Heart right ventricle (tissue), 16 donors: ENCODE measurements at regions not wholly inside any gene's neighbourhood (a gene's known extent, or its start where the extent isn't known, plus 50 kb on each side); places are given as distances from the start of the nearest gene placed in this dataset.

Experiments used
- ATAC-seq, 8 donors: fragments of 200-7000 bp; cut with Tn5 transposase; one replicate each; pipeline ENCODE4 v1.9.1; 2020; ENCODE audit warnings: mild to moderate bottlenecking in 8 of 8, moderate library complexity in 8 of 8, moderate number of reproducible peaks in 1 of 8
- DNase-seq, 2 donors: peaks; one replicate each; pipeline ENCODE4 v3.0.0-alpha.2; 2020
- H3K27ac ChIP-seq, 10 donors: fragments of 200-600 bp; sonication (generic) in 2 of 10; one replicate each; pipeline versions ENCODE4 v1.5.0 to v1.8.0; 2020 to 2022; ENCODE audit warnings: mild to moderate bottlenecking in 3 of 10
- H3K27me3 ChIP-seq, 7 donors: fragments of 200-600 bp; one replicate each; pipeline ENCODE4 v1.8.0; 2021 to 2022; ENCODE audit warnings: mild to moderate bottlenecking in 2 of 7
- H3K36me3 ChIP-seq, 9 donors: fragments of 200-600 bp; sonication (generic) in 1 of 9; one replicate each; pipeline versions ENCODE4 v1.5.0 to v1.8.0; 2020 to 2022; ENCODE audit warnings: mild to moderate bottlenecking in 2 of 9
- H3K4me1 ChIP-seq, 9 donors: fragments of 200-600 bp; sonication (generic) in 1 of 9; one replicate each; pipeline versions ENCODE4 v1.5.0 to v1.8.0; 2020 to 2022; ENCODE audit warnings: mild to moderate bottlenecking in 4 of 9
- H3K4me3 ChIP-seq, 10 donors: fragments of 200-600 bp; sonication (generic) in 2 of 10; one replicate each; pipeline versions ENCODE4 v1.5.0 to v1.8.0; 2020 to 2022; ENCODE audit warnings: mild to moderate bottlenecking in 7 of 10, moderate library complexity in 2 of 10
- H3K9me3 ChIP-seq, 11 donors: fragments of 200-600 bp in 10 of 11; sonication (generic) in 2 of 11; one replicate each; pipeline versions ENCODE4 v1.5.0 to v1.8.0; 2013 to 2022; ENCODE audit warnings: mild to moderate bottlenecking in 2 of 11, control low read depth in 1 of 11, moderate library complexity in 1 of 11
- WGBS, 2 donors: extraction: QIAGEN DNeasy Blood & Tissue Kit; methylation state at CpG; one replicate each; pipeline ENCODE4 v1.1.7; 2013; ENCODE audit warnings: inconsistent platforms in 1 of 2; 5-methylcytosine and 5-hydroxymethylcytosine counted together
- intact Hi-C, 10 donors: fragments of 100-400 bp; cut with DNase I; formaldehyde crosslinking; loops; one replicate each; pipeline versions ENCODE4 v1.11.1 to v1.14.2; 2022
- TF ChIP-seq, protein P1 (sequence below), 9 donors: fragments of 200-600 bp; sonication (generic) in 2 of 9; IDR thresholded peaks; one replicate each; pipeline versions ENCODE4 v1.5.0 to v1.8.0; 2021 to 2022; ENCODE audit warnings: antibody characterized with exemption in 9 of 9, mild to moderate bottlenecking in 5 of 9, moderate library complexity in 1 of 9
- donor health status: Arrhythmogenic right ventricular cardiomyopathy.
- donor health status: ischemic (EF 13 %, LVEDD 7.1; RV severe dilation, severe dysfunction).
- donor health status: healthy with polysubstance abuse.
- donor health status: DM: no; HTN: yes; CAD: no.
- donor health status: DM: no; HTN: no; CAD: no.
- donor health status: ischemic (EF 25% LVEDD 6.9; RV normal size, moderate dysfunction).
- donor health status: ischemic (EF 25% LVEDD 5.7; RV mildly dilated, moderate dysfunction).
- donor health status: healthy.
- donor health status: DM: yes; HTN: yes; CAD: no.
- donor health status: Ischemic cardiomyopathy.
- donor health status: ischemic (EF 35%, LVEDD 5.7; RV mildly dilated, moderate dysfunction).
- donor health status: nonischemic (EF 11% LVEDD 7.7; RV severe dilation, severe dysfunction).
- donor health status: DM: yes; HTN: yes; CAD: no.
- donor health status: PGD.
- donor health status: ischemic (EF 29% LVEDD 5.4; RV normal size, mild dysfunction).
- donor health status: nonischemic (EF 23%, LVEDD 6.1; RV moderate dilation, normal function).

DNA sequence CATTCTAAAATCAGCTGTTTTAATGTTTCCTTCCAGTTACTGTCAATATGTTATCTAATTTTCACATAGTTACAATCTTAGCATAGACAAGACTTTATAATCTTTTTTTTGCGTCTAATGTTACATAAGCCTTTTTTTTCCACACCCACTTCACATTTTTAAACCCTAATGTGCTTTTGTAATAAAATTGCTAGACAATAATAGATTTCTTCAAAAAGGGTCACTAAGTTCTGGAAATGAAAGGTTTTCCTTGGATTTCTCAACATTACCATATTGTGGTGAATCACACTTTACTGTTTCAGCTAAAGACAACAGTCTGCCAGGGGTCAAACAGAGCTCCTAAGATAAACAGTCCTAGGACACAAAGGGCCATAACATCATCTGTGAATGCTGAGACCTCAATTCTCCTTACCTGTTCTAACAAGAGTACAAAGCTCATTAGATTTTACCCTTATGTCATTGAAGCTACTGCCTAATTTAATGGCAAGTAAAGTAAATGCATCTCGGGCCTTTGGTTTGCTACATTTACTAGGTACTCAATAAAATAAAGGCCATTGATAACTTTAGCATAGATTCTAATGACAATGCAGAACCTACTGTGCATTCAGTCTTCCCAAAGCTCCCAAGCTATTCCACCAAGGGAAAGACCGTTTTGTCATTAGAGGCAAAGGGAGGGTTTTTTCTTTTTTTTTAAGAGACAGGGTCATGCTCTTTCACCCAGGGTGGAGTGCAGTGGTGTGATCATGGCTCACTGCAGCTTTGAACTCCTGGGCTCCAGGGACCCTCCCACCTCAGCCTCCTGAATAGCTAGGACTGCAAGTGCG is 111.2 kb upstream of the SLC38A2 start:
- Histone ChIP-seq H3K27me3 (no peaks in the 10 kb centered on the region), H3K4me1 (peaks cover 0 to 33% (median 9%) of the 10 kb centered on the region in 9 donors), H3K9me3 (no peaks in the 10 kb centered on the region), H3K4me3 (no peak overlapping the region), H3K36me3 (no peaks in the 10 kb centered on the region), H3K27ac (peak overlapping the region in 2 of 10 donors; percentile 3 to 11)
- whole genome bisulfite sequencing, 2 donors = 70 to 82% methylated on average over 4 of the region's 4 CpGs
- TF ChIP-seq, protein P1, sequence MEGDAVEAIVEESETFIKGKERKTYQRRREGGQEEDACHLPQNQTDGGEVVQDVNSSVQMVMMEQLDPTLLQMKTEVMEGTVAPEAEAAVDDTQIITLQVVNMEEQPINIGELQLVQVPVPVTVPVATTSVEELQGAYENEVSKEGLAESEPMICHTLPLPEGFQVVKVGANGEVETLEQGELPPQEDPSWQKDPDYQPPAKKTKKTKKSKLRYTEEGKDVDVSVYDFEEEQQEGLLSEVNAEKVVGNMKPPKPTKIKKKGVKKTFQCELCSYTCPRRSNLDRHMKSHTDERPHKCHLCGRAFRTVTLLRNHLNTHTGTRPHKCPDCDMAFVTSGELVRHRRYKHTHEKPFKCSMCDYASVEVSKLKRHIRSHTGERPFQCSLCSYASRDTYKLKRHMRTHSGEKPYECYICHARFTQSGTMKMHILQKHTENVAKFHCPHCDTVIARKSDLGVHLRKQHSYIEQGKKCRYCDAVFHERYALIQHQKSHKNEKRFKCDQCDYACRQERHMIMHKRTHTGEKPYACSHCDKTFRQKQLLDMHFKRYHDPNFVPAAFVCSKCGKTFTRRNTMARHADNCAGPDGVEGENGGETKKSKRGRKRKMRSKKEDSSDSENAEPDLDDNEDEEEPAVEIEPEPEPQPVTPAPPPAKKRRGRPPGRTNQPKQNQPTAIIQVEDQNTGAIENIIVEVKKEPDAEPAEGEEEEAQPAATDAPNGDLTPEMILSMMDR (IDR thresholded peaks at IDR 0.05) = no peak
- DNase-seq (no peak), ATAC-seq (peak in 3 of 8 donors; percentile 39 to 70 (median 55))
- intact Hi-C loops = loop anchor here in 1 of 10 donors (10.0 kb wide), 1 partner anchor 71 kb away; no protein-coding TSS in a partner anchor

DNA sequence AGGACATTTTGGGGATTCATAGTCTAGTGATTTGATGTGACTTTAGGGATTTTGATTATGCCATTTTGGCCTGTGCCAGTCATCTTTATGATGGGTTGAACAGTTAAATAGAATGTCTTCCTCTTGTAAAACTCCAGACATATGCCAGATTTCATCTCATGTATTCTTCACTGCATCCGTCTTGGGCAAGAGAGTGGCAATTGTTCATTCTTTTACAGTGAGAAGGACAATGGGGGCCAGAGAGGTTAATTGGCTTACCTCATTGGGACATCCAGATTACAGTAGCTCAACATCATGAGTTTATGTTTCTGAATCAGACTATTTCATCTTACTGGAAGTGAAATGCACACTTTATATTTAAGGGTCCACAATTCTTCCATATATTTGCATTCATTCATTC is 108.2 kb upstream of the SLC38A2 start:
- H3K4me1 ChIP-seq = peaks cover 0 to 15% (median 9%) of the 10 kb centered on the region in 9 donors
- no peak overlapping the region for H3K4me3 ChIP-seq
- 80 to 84% methylated on average over 1 of the region's 1 CpG for WGBS, 2 donors
- no peak overlapping the region for H3K27ac ChIP-seq
- no peaks in the 10 kb centered on the region for H3K9me3 ChIP-seq
- ATAC-seq (no peak), DNase-seq (no peak)
- H3K36me3 ChIP-seq = no peaks in the 10 kb centered on the region
- TF ChIP-seq, protein P1 (IDR thresholded peaks at IDR 0.05) = no peak
- intact Hi-C loops = loop anchor here in 1 of 10 donors (10.0 kb wide), 1 partner anchor 74 kb away; no protein-coding TSS in a partner anchor
- H3K27me3 ChIP-seq = no peaks in the 10 kb centered on the region

GRCh38 chr12:46480316-46480715 is 107.7 kb upstream of the SLC38A2 start:
- Histone ChIP-seq H3K27me3 (no peaks in the 10 kb centered on the region), H3K4me3 (no peak overlapping the region), H3K4me1 (peaks cover 0 to 15% (median 9%) of the 10 kb centered on the region in 9 donors), H3K9me3 (no peaks in the 10 kb centered on the region), H3K27ac (no peak overlapping the region), H3K36me3 (no peaks in the 10 kb centered on the region)
- DNase-seq = no peak
- intact Hi-C loops = loop anchor here in 1 of 10 donors (10.0 kb wide), 1 partner anchor 74 kb away; no protein-coding TSS in a partner anchor
- TF ChIP-seq, protein P1 (IDR thresholded peaks at IDR 0.05) = no peak
- WGBS, 2 donors = 88% methylated on average over 3 of the region's 3 CpGs
- no peak for ATAC-seq

- H3K4me3 ChIP-seq = no peak overlapping the region
- ATAC-seq (no peak), DNase-seq (no peak)
- WGBS, 2 donors = 98 to 99% methylated on average over 2 of the region's 2 CpGs
- no peaks in the 10 kb centered on the region for H3K9me3 ChIP-seq
- no peaks in the 10 kb centered on the region for H3K27me3 ChIP-seq
- intact Hi-C loops = loop anchor here in 3 of 10 donors (10.0 kb wide), 1 partner anchor 47 kb away; no protein-coding TSS in a partner anchor
- H3K36me3 ChIP-seq = no peaks in the 10 kb centered on the region
- peaks cover 3 to 21% (median 15%) of the 10 kb centered on the region in 9 donors for H3K4me1 ChIP-seq
- TF ChIP-seq, protein P1 (IDR thresholded peaks at IDR 0.05) = no peak
- no peak overlapping the region for H3K27ac ChIP-seq
Observed at GRCh38 chr12:46478123-46478522, 105.5 kb upstream of the SLC38A2 start.
